PC-3 (cell line): ENCODE measurements at regions not wholly inside any gene's neighbourhood (a gene's known extent, or its start where the extent isn't known, plus 50 kb on each side); places are given as distances from the start of the nearest gene placed in this dataset.
"Not testable (repeated sequence)": the region's sequence is repeated elsewhere in the genome, so short reads cannot be mapped to it uniquely, and the experiment has no call there.

Experiments
- ATAC-seq: fragments of 200-7000 bp; cut with Tn5 transposase; 2 replicates; pipeline ENCODE4 v1.9.1; 2020; ENCODE audit warnings: mild to moderate bottlenecking, moderate library complexity
- BruUV-seq: library from RNA; stranded (reverse); fragments of 400-500 nt; replicated peaks from 2 replicates; lab custom pipeline; 2021; lab: Mats Ljungman, UMichigan
- CTCF ChIA-PET: fragments of 300-600 bp; sonication (Branson Sonifier 250); formaldehyde crosslinking; loops from one replicate; lab custom pipeline; 2022; ENCODE audit warnings: antibody characterized with exemption; lab: Charles Lee
- POLR2A ChIA-PET: fragments of 300-600 bp; sonication (Branson Sonifier 250); formaldehyde crosslinking; loops from one replicate; lab custom pipeline; 2022; ENCODE audit warnings: antibody characterized with exemption; ENCODE audit not compliant: unreplicated experiment; lab: Charles Lee
- DNase-seq: peaks from one replicate; pipeline ENCODE4 v3.0.0-alpha.2; 2015
- H2AFZ ChIP-seq: fragments of 300-600 bp; sonication (generic); 2 replicates; pipeline ENCODE4 v1.6.0; 2016; ENCODE audit warnings: antibody characterized with exemption, low read length
- H3F3A ChIP-seq: fragments of 300-600 bp; sonication (generic); one replicate; pipeline ENCODE4 v1.6.0; 2017; ENCODE audit warnings: antibody characterized with exemption, low read length, control low read depth, mild to moderate bottlenecking; ENCODE audit not compliant: unreplicated experiment
- H3K27ac ChIP-seq: fragments of 300-600 bp; sonication (generic); 2 replicates; pipeline ENCODE4 v1.5.1; 2016; ENCODE audit warnings: mild to moderate bottlenecking, low read length
- H3K27me3 ChIP-seq: fragments of 300-600 bp; sonication (generic); 2 replicates; pipeline ENCODE4 v1.6.1; 2016; ENCODE audit warnings: low read length, mixed read lengths
- H3K36me3 ChIP-seq: fragments of 300-600 bp; sonication (generic); 2 replicates; pipeline ENCODE4 v1.6.1; 2016; ENCODE audit warnings: low read depth, mixed run types, low read length, mixed read lengths
- H3K4me1 ChIP-seq: fragments of 300-600 bp; sonication (generic); 2 replicates; pipeline ENCODE4 v1.5.1; 2016; ENCODE audit warnings: low read length; ENCODE audit not compliant: insufficient read depth
- H3K4me2 ChIP-seq: fragments of 300-600 bp; sonication (generic); 2 replicates; pipeline ENCODE4 v1.6.0; 2016; ENCODE audit warnings: low read length
- H3K4me3 ChIP-seq: fragments of 300-600 bp; sonication (generic); 2 replicates; pipeline ENCODE4 v1.5.1; 2016; ENCODE audit warnings: mild to moderate bottlenecking, low read length, mixed read lengths
- H3K79me2 ChIP-seq: fragments of 300-600 bp; sonication (generic); 2 replicates; pipeline ENCODE4 v1.6.1; 2017; ENCODE audit warnings: low read length, mixed read lengths
- H3K9ac ChIP-seq: fragments of 300-600 bp; sonication (generic); 2 replicates; pipeline ENCODE4 v1.6.0; 2016; ENCODE audit warnings: mild to moderate bottlenecking, low read length
- H3K9me2 ChIP-seq: fragments of 300-600 bp; sonication (generic); replicated peaks from 2 replicates; pipeline ENCODE4 v1.6.1; 2016; ENCODE audit warnings: mixed run types, low read length, mixed read lengths
- H3K9me3 ChIP-seq: fragments of 300-600 bp; sonication (generic); 2 replicates; pipeline ENCODE4 v1.6.1; 2016; ENCODE audit warnings: low read length, mixed read lengths
- H4K20me1 ChIP-seq: fragments of 300-600 bp; sonication (generic); 2 replicates; pipeline ENCODE4 v1.6.1; 2016; ENCODE audit warnings: low read length, mixed read lengths
- CTCF ChIP-seq: fragments of 300-600 bp; sonication (generic); conservative IDR thresholded peaks from 2 replicates; pipeline ENCODE4 v1.5.1; 2017; ENCODE audit warnings: antibody characterized with exemption, low read depth, mild to moderate bottlenecking, low read length
- EZH2 ChIP-seq: fragments of 300-600 bp; sonication (generic); IDR thresholded peaks from one replicate; pipeline ENCODE4 v1.6.1; 2017; ENCODE audit warnings: antibody characterized with exemption, mild to moderate bottlenecking, low read length; ENCODE audit not compliant: unreplicated experiment
- EZH2phosphoT487 ChIP-seq: fragments of 300-600 bp; sonication (generic); IDR thresholded peaks from 2 replicates; pipeline ENCODE4 v1.6.1; 2018; ENCODE audit warnings: mild to moderate bottlenecking, antibody characterized with exemption, low read length, borderline replicate concordance
- intact Hi-C: fragments of 100-400 bp; cut with micrococcal nuclease; formaldehyde crosslinking; loops from 2 replicates; pipeline ENCODE4 v1.9.0; 2023

- Histone ChIP-seq H3K9me3 (peaks cover 9% of the 10 kb centered on the region; the same call in 1 of the 2 replicates), H2AFZ (no peak overlapping the region), H3K27ac (no peak overlapping the region), H3K4me3 (no peak overlapping the region), H3K9ac (no peak overlapping the region), H4K20me1 (no peaks in the 10 kb centered on the region), H3F3A (no peaks in the 10 kb centered on the region), H3K9me2 (no peaks in the 10 kb centered on the region), H3K4me2 (no peak overlapping the region), H3K36me3 (no peaks in the 10 kb centered on the region; the same call in 1 of the 2 replicates), H3K79me2 (no peaks in the 10 kb centered on the region), H3K4me1 (peaks cover 19% of the 10 kb centered on the region), H3K27me3 (no peaks in the 10 kb centered on the region)
- DNase-seq (no peak), ATAC-seq (no peak)
- CTCF ChIA-PET = no interaction called here
- intact Hi-C loops = no loop called here
- BruUV-seq = no TSS peak
- POLR2A ChIA-PET = no interaction called here
- TF ChIP-seq CTCF = no peak
- no peak for TF ChIP-seq EZH2
- TF ChIP-seq EZH2phosphoT487 = no peak
These were observed 261.5 kb downstream of the TLE1 start for GRCh38 chr9:81427870-81428269.

GRCh38 chr9:81424431-81424830 lies 264.9 kb downstream of the TLE1 start:
- intact Hi-C loops = no loop called here
- Histone ChIP-seq H3K9me2 (no peaks in the 10 kb centered on the region), H3K4me1 (no peaks in the 10 kb centered on the region), H4K20me1 (no peaks in the 10 kb centered on the region), H3K4me2 (no peak overlapping the region), H3K79me2 (no peaks in the 10 kb centered on the region), H3K9ac (no peak overlapping the region), H3K9me3 (peaks cover 9% of the 10 kb centered on the region; the same call in 1 of the 2 replicates), H3K4me3 (no peak overlapping the region), H3K27me3 (no peaks in the 10 kb centered on the region), H3K36me3 (no peaks in the 10 kb centered on the region; the same call in 1 of the 2 replicates), H3F3A (no peaks in the 10 kb centered on the region), H3K27ac (no peak overlapping the region), H2AFZ (no peak overlapping the region)
- TF ChIP-seq CTCF (no peak), EZH2 (no peak), EZH2phosphoT487 (no peak)
- no TSS peak for BruUV-seq
- CTCF ChIA-PET = no interaction called here
- POLR2A ChIA-PET = no interaction called here
- ATAC-seq (no peak), DNase-seq (no peak)

DNA sequence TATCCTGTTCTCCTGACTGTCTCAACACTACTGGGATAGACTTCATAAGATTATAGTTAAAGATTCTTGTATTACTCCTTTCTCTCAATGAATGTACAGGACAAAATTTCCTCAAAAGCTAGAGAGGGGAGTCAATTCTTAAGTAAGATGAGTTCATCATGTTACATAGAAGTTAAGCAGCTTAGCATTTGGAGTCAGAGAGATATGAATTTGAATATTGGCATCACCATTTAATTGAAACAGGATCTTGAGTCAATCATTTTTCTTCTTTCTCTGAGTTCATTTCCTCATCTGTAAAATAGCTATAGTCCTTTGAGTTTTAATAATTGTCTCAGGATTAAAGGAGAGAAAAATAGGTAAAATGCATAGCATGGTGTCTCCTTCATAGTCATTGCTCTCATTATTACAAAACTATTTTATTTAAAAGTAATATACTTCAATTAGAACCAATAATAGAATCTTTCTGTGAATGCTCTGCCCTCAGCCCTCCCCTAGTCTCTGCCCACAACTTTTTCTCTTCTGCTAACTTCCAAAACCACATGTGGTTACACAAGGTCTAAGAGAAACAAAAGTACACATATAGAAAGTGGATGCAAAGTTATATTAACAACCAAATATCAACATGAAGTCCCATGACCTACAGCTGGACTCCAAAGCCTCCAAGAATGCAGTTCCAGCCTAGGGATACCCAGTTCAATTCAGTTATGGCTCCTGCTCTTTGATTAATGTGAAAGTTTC lies 265.6 kb downstream of the TLE1 start:
- Histone ChIP-seq H3K9ac (no peak overlapping the region), H3K9me2 (no peaks in the 10 kb centered on the region), H4K20me1 (no peaks in the 10 kb centered on the region), H3K4me1 (no peaks in the 10 kb centered on the region), H3K36me3 (no peaks in the 10 kb centered on the region; the same call in 1 of the 2 replicates), H3K27me3 (no peaks in the 10 kb centered on the region), H3K4me2 (no peak overlapping the region), H2AFZ (no peak overlapping the region), H3K27ac (no peak overlapping the region), H3K4me3 (no peak overlapping the region), H3K9me3 (peaks cover 9% of the 10 kb centered on the region; the same call in 1 of the 2 replicates), H3F3A (no peaks in the 10 kb centered on the region), H3K79me2 (no peaks in the 10 kb centered on the region)
- DNase-seq (no peak), ATAC-seq (no peak)
- no peak for TF ChIP-seq EZH2
- no peak for TF ChIP-seq EZH2phosphoT487
- no peak for TF ChIP-seq CTCF
- POLR2A ChIA-PET = no interaction called here
- CTCF ChIA-PET = no interaction called here
- BruUV-seq = no TSS peak
- intact Hi-C loops = no loop called here

DNA sequence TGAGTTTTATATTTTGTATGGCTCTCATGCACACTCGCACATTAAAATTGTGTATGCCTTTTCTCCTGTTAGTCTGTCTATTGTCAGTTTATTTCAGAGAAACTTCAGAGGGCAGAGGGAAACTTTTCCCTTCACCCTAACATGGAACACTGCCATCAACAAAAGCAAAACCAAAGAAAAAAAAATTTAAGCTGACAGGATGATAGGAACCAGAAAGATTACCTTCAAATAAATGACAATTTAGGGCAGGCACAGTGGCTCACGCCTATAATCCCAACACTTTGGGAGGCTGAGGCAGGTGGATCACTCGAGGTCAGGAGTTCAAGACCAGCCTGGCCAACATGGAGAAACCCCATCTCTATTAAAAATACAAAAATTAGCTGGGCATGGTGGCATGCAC lies 268.3 kb downstream of the TLE1 start:
- H3K9me2 ChIP-seq, ATAC-seq, H3K27me3 ChIP-seq, H3K27ac ChIP-seq, H2AFZ ChIP-seq, H3K4me3 ChIP-seq, CTCF ChIA-PET, H4K20me1 ChIP-seq, intact Hi-C loops, H3K9me3 ChIP-seq, H3K4me2 ChIP-seq, POLR2A ChIA-PET, H3K9ac ChIP-seq, H3K79me2 ChIP-seq, DNase-seq, BruUV-seq, H3K36me3 ChIP-seq, H3F3A ChIP-seq: not testable (repeated sequence)
- H3K4me1 ChIP-seq = peaks cover 21% of the 10 kb centered on the region
